IMR-90 (cell line): ENCODE measurements at regions not wholly inside any gene's neighbourhood (a gene's known extent, or its start where the extent isn't known, plus 50 kb on each side); places are given as distances from the start of the nearest gene placed in this dataset.

ENCODE experiments used
- ATAC-seq: fragments of 200-7000 bp; cut with Tn5 transposase; 2 replicates; pipeline ENCODE4 v1.9.1; 2020; ENCODE audit warnings: low read depth, mild to moderate bottlenecking, moderate library complexity
- BruUV-seq: library from RNA; stranded (reverse); fragments of 400-500 nt; replicated peaks from 2 replicates; lab custom pipeline; 2021; lab: Mats Ljungman, UMichigan
- CTCF ChIA-PET: fragments of 300-600 bp; formaldehyde crosslinking; extraction: SDS; loops from one replicate; lab custom pipeline; 2021; ENCODE audit warnings: antibody characterized with exemption; lab: Yijun Ruan, JAX
- POLR2A ChIA-PET: fragments of 300-600 bp; sonication (Branson Sonifier 250); formaldehyde crosslinking; loops from one replicate; lab custom pipeline; 2022; ENCODE audit warnings: antibody characterized with exemption; ENCODE audit not compliant: unreplicated experiment; lab: Charles Lee
- DNase-seq: peaks from one replicate; pipeline ENCODE4 v3.0.0; 2013
- H2AFZ ChIP-seq: replicated peaks from 2 replicates; pipeline ENCODE3; 2013; ENCODE audit warnings: low read length, mild to moderate bottlenecking; ENCODE audit not compliant: poor library complexity
- H2AK5ac ChIP-seq: 2 replicates; pipeline ENCODE4 v1.6.1; 2013; ENCODE audit warnings: low read depth, low read length, inconsistent platforms
- H2AK9ac ChIP-seq: replicated peaks from 2 replicates; pipeline ENCODE3; 2013; ENCODE audit warnings: mild to moderate bottlenecking, low read depth, low read length, moderate library complexity; ENCODE audit not compliant: poor library complexity
- H2BK120ac ChIP-seq: 2 replicates; pipeline ENCODE4 v1.6.1; 2013; ENCODE audit warnings: low read depth, low read length, inconsistent platforms
- H2BK15ac ChIP-seq: 3 replicates; pipeline ENCODE4 v1.6.1; 2013; ENCODE audit warnings: low read depth, low read length, inconsistent platforms
- H2BK20ac ChIP-seq: 2 replicates; pipeline ENCODE4 v1.6.1; 2013; ENCODE audit warnings: low read depth, mild to moderate bottlenecking, inconsistent platforms, low read length, moderate library complexity
- H2BK5ac ChIP-seq: 2 replicates; pipeline ENCODE4 v1.6.1; 2013; ENCODE audit warnings: mild to moderate bottlenecking, low read depth, low read length, inconsistent platforms; ENCODE audit not compliant: poor library complexity, severe bottlenecking
- H3K14ac ChIP-seq: replicated peaks from 2 replicates; pipeline ENCODE4 v1.6.1; 2013; ENCODE audit warnings: low read depth, low read length, inconsistent platforms
- H3K18ac ChIP-seq: 2 replicates; pipeline ENCODE4 v1.6.1; 2013; ENCODE audit warnings: low read depth, low read length, control low read depth
- H3K23ac ChIP-seq: 2 replicates; pipeline ENCODE4 v1.6.1; 2013; ENCODE audit warnings: low read depth, low read length, inconsistent platforms
- H3K27ac ChIP-seq: 2 replicates; pipeline ENCODE4 v1.5.1; 2013; ENCODE audit warnings: mild to moderate bottlenecking, control low read depth, low read length; ENCODE audit not compliant: insufficient read depth
- H3K27me3 ChIP-seq: 2 replicates; pipeline ENCODE4 v1.6.1; 2013; ENCODE audit warnings: low read length; ENCODE audit not compliant: control insufficient read depth, insufficient read depth
- H3K36me3 ChIP-seq: 2 replicates; pipeline ENCODE4 v1.6.1; 2013; ENCODE audit warnings: low read length, mixed read lengths; ENCODE audit not compliant: control insufficient read depth, insufficient read depth
- H3K4ac ChIP-seq: 2 replicates; pipeline ENCODE4 v1.6.1; 2013; ENCODE audit warnings: low read depth, low read length, inconsistent platforms
- H3K4me1 ChIP-seq: 2 replicates; pipeline ENCODE4 v1.6.1; 2013; ENCODE audit warnings: low read length, mixed read lengths; ENCODE audit not compliant: control insufficient read depth, insufficient read depth
- H3K4me2 ChIP-seq: 2 replicates; pipeline ENCODE4 v1.6.1; 2013; ENCODE audit warnings: low read depth, mild to moderate bottlenecking, control low read depth, low read length, moderate library complexity
- H3K4me3 ChIP-seq: 2 replicates; pipeline ENCODE4 v1.5.1; 2013; ENCODE audit warnings: low read depth, mild to moderate bottlenecking, control low read depth, low read length, moderate library complexity; ENCODE audit not compliant: insufficient read depth
- H3K56ac ChIP-seq: 2 replicates; pipeline ENCODE4 v1.6.1; 2013; ENCODE audit warnings: low read length, inconsistent platforms; ENCODE audit not compliant: insufficient read depth; ENCODE audit errors: extremely low read depth
- H3K79me1 ChIP-seq, 2 experiments: 2 replicates each; pipeline ENCODE4 v1.6.1; 2013; ENCODE audit warnings: low read length in 2 of 2, inconsistent platforms in 1 of 2, low read depth in 1 of 2
- H3K9ac ChIP-seq: 2 replicates; pipeline ENCODE4 v1.6.1; 2013; ENCODE audit warnings: low read depth, low read length, control low read depth
- H3K9me1 ChIP-seq: 2 replicates; pipeline ENCODE4 v1.6.1; 2013; ENCODE audit warnings: low read length, inconsistent platforms; ENCODE audit not compliant: insufficient read depth
- H3K9me3 ChIP-seq: 2 replicates; pipeline ENCODE4 v1.6.1; 2013; ENCODE audit warnings: low read length; ENCODE audit not compliant: control insufficient read depth, insufficient read depth
- H4K20me1 ChIP-seq: 2 replicates; pipeline ENCODE4 v1.6.1; 2013; ENCODE audit warnings: low read length, inconsistent platforms; ENCODE audit not compliant: insufficient read depth
- H4K5ac ChIP-seq: 2 replicates; pipeline ENCODE4 v1.6.1; 2013; ENCODE audit warnings: mild to moderate bottlenecking, low read depth, low read length, control low read depth
- H4K8ac ChIP-seq, 2 experiments: 2 replicates each; pipeline ENCODE4 v1.6.1; 2013; ENCODE audit warnings: low read depth in 2 of 2, low read length in 2 of 2, control low read depth in 1 of 2, inconsistent platforms in 1 of 2
- H4K91ac ChIP-seq: 2 replicates; pipeline ENCODE4 v1.6.1; 2013; ENCODE audit warnings: low read depth, low read length, inconsistent platforms; ENCODE audit not compliant: insufficient read depth
- CEBPB ChIP-seq: IDR thresholded peaks from 2 replicates; pipeline ENCODE4 v1.6.1; 2012; ENCODE audit warnings: low read depth, low read length, improper control_type of control experiment
- CHD1 ChIP-seq: IDR thresholded peaks from 2 replicates; pipeline ENCODE4 v1.6.1; 2012; ENCODE audit warnings: low read depth, low read length, improper control_type of control experiment
- CTCF ChIP-seq: conservative IDR thresholded peaks from 2 replicates; pipeline ENCODE4 v1.5.1; 2012; ENCODE audit warnings: mild to moderate bottlenecking, low read depth, low read length, improper control_type of control experiment
- ELK1 ChIP-seq: fragments of 150-350 bp; IDR thresholded peaks from 2 replicates; pipeline ENCODE4 v1.6.1; 2016; ENCODE audit warnings: low read depth, mild to moderate bottlenecking, low read length, moderate library complexity, borderline replicate concordance
- FOS ChIP-seq: fragments of 150-350 bp; IDR thresholded peaks from 2 replicates; pipeline ENCODE4 v1.6.1; 2016; ENCODE audit warnings: low read depth, low read length
- MAZ ChIP-seq: IDR thresholded peaks from 2 replicates; pipeline ENCODE4 v1.6.1; 2012; ENCODE audit warnings: low read depth, mild to moderate bottlenecking, low read length, improper control_type of control experiment, moderate library complexity, borderline replicate concordance
- MXI1 ChIP-seq: IDR thresholded peaks from 2 replicates; pipeline ENCODE4 v1.6.1; 2012; ENCODE audit warnings: low read depth, mild to moderate bottlenecking, low read length, moderate library complexity, borderline replicate concordance
- POLR2A ChIP-seq: IDR thresholded peaks from 2 replicates; pipeline ENCODE4 v1.6.1; 2012; ENCODE audit warnings: mild to moderate bottlenecking, low read depth, low read length
- RAD21 ChIP-seq: IDR thresholded peaks from 2 replicates; pipeline ENCODE4 v1.6.1; 2012; ENCODE audit warnings: low read length, improper control_type of control experiment
- RCOR1 ChIP-seq: IDR thresholded peaks from 2 replicates; pipeline ENCODE4 v1.6.1; 2012; ENCODE audit warnings: mild to moderate bottlenecking, low read length, improper control_type of control experiment; ENCODE audit not compliant: insufficient replicate concordance
- RFX5 ChIP-seq: IDR thresholded peaks from 2 replicates; pipeline ENCODE4 v1.8.0; 2012; ENCODE audit warnings: low read depth, mild to moderate bottlenecking, low read length, moderate library complexity
- SMC3 ChIP-seq: fragments of 150-350 bp; IDR thresholded peaks from 2 replicates; pipeline ENCODE4 v1.6.1; 2016; ENCODE audit warnings: low read depth, mild to moderate bottlenecking, antibody characterized with exemption, low read length, moderate library complexity
- USF2 ChIP-seq: fragments of 150-350 bp; IDR thresholded peaks from 2 replicates; pipeline ENCODE4 v1.6.1; 2017; ENCODE audit warnings: mild to moderate bottlenecking, antibody characterized with exemption, low read length, low read depth
- WGBS, 2 experiments: methylation state at CpG; one replicate each; pipeline versions ENCODE4 v1.1.5 to v1.1.7; 2013; ENCODE audit warnings: missing lambda C conversion rate in 2 of 2; ENCODE audit not compliant: insufficient read length in 1 of 2; ENCODE audit errors: extremely low coverage in 2 of 2; 5-methylcytosine and 5-hydroxymethylcytosine counted together
- dilution Hi-C: fragments of 300-500 bp; cut with HindIII; formaldehyde crosslinking; loops from one replicate; pipeline ENCODE4 v1.14.3; 2018; ENCODE audit warnings: low sequenced_read_pairs; ENCODE audit not compliant: unreplicated experiment
- in situ Hi-C: fragments of 300-500 bp; cut with MboI; formaldehyde crosslinking; loops from 3 replicates; pipeline ENCODE4 v1.14.3; 2019; ENCODE audit warnings: low sequenced_read_pairs, inconsistent platforms, mixed read lengths
- intact Hi-C: fragments of 100-400 bp; cut with micrococcal nuclease; formaldehyde crosslinking; loops from 2 replicates; pipeline ENCODE4 v1.10.0; 2022

GRCh38 chr20:6629564-6629963, 137.9 kb upstream of the BMP2 start:
- Histone ChIP-seq H3K27ac (no peak overlapping the region), H3K4me2 (no peak overlapping the region), H3K9me3 (no peaks in the 10 kb centered on the region), H2AK9ac (no peak overlapping the region), H4K8ac (no peak overlapping the region), H3K4ac (no peak overlapping the region), H3K79me1 (no peaks in the 10 kb centered on the region), H3K9me1 (no peaks in the 10 kb centered on the region), H3K56ac (no peak overlapping the region), H3K23ac (no peak overlapping the region), H4K91ac (no peak overlapping the region), H2BK120ac (no peak overlapping the region), H2BK20ac (no peak overlapping the region), H3K4me1 (no peaks in the 10 kb centered on the region), H4K20me1 (no peaks in the 10 kb centered on the region), H2AK5ac (no peak overlapping the region), H3K36me3 (no peaks in the 10 kb centered on the region), H2BK15ac (no peak overlapping the region), H3K14ac (no peak overlapping the region), H2AFZ (no peak overlapping the region), H3K27me3 (peaks cover 11% of the 10 kb centered on the region), H3K4me3 (no peak overlapping the region), H4K5ac (no peak overlapping the region), H3K9ac (no peak overlapping the region), H2BK5ac (no peak overlapping the region), H3K18ac (no peak overlapping the region)
- BruUV-seq = no TSS peak
- TF ChIP-seq CEBPB = no peak
- no peak for TF ChIP-seq MXI1
- TF ChIP-seq FOS = no peak
- TF ChIP-seq CHD1 = no peak
- no peak for TF ChIP-seq SMC3
- no peak for TF ChIP-seq POLR2A
- no peak for TF ChIP-seq RCOR1
- TF ChIP-seq MAZ = no peak
- no peak for TF ChIP-seq RAD21
- no peak for TF ChIP-seq USF2
- TF ChIP-seq RFX5 = no peak
- TF ChIP-seq ELK1 = no peak
- no peak for TF ChIP-seq CTCF
- no CpG with 5 or more reads among the region's 2 CpGs for WGBS, 2 experiments
- dilution Hi-C loops (no loop called here), intact Hi-C loops (no loop called here), in situ Hi-C loops (no loop called here)
- ATAC-seq (no peak), DNase-seq (no peak)
- CTCF ChIA-PET = no interaction called here
- POLR2A ChIA-PET = no interaction called here
